Kidney (tissue), 13 donors: ENCODE measurements at regions not wholly inside any gene's neighbourhood (a gene's known extent, or its start where the extent isn't known, plus 50 kb on each side); places are given as distances from the start of the nearest gene placed in this dataset.

Source experiments
- DNase-seq, 5 donors: peaks; one replicate each; pipeline ENCODE4 v3.0.0-alpha.2; 2013 to 2020
- FAIRE-seq: peaks from 2 replicates; lab custom pipeline; 2012; peaks lifted over from hg19 to GRCh38; lab: Jason Lieb, UNC
- H3K27ac ChIP-seq, 2 donors: one replicate each; pipeline ENCODE4 v1.7.0; 2013; ENCODE audit warnings: low read depth in 2 of 2, low read length in 2 of 2, inconsistent platforms in 1 of 2
- H3K27me3 ChIP-seq: one replicate; pipeline ENCODE4 v1.7.1; 2013; ENCODE audit warnings: low read length, inconsistent platforms; ENCODE audit not compliant: control insufficient read depth, insufficient read depth
- H3K36me3 ChIP-seq, 3 donors: one replicate each; pipeline versions ENCODE4 v1.7.0 to v1.7.1; 2013; ENCODE audit warnings: low read length in 3 of 3, control low read depth in 1 of 3, inconsistent platforms in 1 of 3; ENCODE audit not compliant: insufficient read depth in 3 of 3, control insufficient read depth in 2 of 3
- H3K4me1 ChIP-seq, 3 donors: one replicate each; pipeline versions ENCODE4 v1.7.0 to v1.7.1; 2013; ENCODE audit warnings: low read length in 3 of 3, inconsistent platforms in 1 of 3, low read depth in 1 of 3; ENCODE audit not compliant: control insufficient read depth in 2 of 3, insufficient read depth in 2 of 3
- H3K4me3 ChIP-seq, 3 donors: one replicate each; pipeline versions ENCODE4 v1.7.0 to v1.8.1; 2013; ENCODE audit warnings: low read length in 3 of 3, control low read depth in 1 of 3, inconsistent platforms in 1 of 3
- H3K9ac ChIP-seq, 3 donors: one replicate each; pipeline versions ENCODE4 v1.7.0 to v1.7.1; 2013; ENCODE audit warnings: low read length in 3 of 3, control low read depth in 1 of 3, inconsistent platforms in 1 of 3
- H3K9me3 ChIP-seq, 3 donors: one replicate each; pipeline versions ENCODE4 v1.7.0 to v1.7.1; 2013; ENCODE audit warnings: low read length in 3 of 3, control low read depth in 1 of 3, inconsistent platforms in 1 of 3; ENCODE audit not compliant: control insufficient read depth in 2 of 3, insufficient read depth in 1 of 3
- CTCF ChIP-seq: IDR thresholded peaks from 3 replicates; pipeline ENCODE4 v1.5.1; 2012; ENCODE audit warnings: mild to moderate bottlenecking, moderate library complexity, borderline replicate concordance; ENCODE audit not compliant: insufficient read depth; ENCODE audit errors: extremely low read depth
- intact Hi-C: fragments of 100-400 bp; cut with DNase I; formaldehyde crosslinking; loops from one replicate; pipeline ENCODE4 v1.11.1; 2022
- donor health status: control.
- donor health status: control.
- donor health status: control.
- donor health status: control.
- donor health status: control.
- donor health status: DM: yes; HTN: yes; CAD: no.
- donor health status: Normal renal cell carcinoma (clear cell type).

DNA sequence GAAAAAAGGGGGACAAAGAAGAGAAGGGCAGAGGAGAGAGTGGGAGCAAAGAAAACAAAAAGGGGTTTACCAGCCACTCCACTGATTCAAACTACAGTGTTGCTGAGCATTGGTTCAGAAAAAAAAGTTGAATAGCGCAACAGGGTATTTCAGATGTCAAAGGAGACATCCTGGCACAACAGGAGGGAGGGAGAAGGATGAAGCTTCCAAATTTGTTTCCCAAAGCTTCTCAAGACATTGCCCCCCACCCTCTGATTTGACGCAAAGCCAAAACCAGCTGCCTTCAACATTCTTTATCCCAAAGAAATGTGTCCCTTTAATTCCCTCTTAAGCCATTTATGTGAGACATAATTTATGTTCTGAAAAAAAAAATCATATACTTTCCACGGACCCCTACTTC lies 105.5 kb upstream of the TNC start:
- TF ChIP-seq CTCF = no peak
- intact Hi-C loops = no loop called here
- H3K27me3 ChIP-seq = no peaks in the 10 kb centered on the region
- H3K36me3 ChIP-seq = no peaks in the 10 kb centered on the region
- DNase-seq = peak in 1 of 5 donors; percentile 27
- no peaks in the 10 kb centered on the region for H3K4me1 ChIP-seq
- FAIRE-seq = no peak
- no peaks in the 10 kb centered on the region for H3K9me3 ChIP-seq
- no peak overlapping the region for H3K9ac ChIP-seq
- H3K4me3 ChIP-seq = no peak overlapping the region
- H3K27ac ChIP-seq = no peak overlapping the region

GRCh38 chr9:115225459-115226116 lies 107.6 kb upstream of the TNC start:
- H3K4me1 ChIP-seq = no peaks in the 10 kb centered on the region
- no peaks in the 10 kb centered on the region for H3K36me3 ChIP-seq
- no peak overlapping the region for H3K27ac ChIP-seq
- no peak overlapping the region for H3K4me3 ChIP-seq
- no peaks in the 10 kb centered on the region for H3K9me3 ChIP-seq
- no peak for TF ChIP-seq CTCF
- intact Hi-C loops = no loop called here
- FAIRE-seq (no peak), DNase-seq (no peak)
- no peak overlapping the region for H3K9ac ChIP-seq
- H3K27me3 ChIP-seq = no peaks in the 10 kb centered on the region

DNA sequence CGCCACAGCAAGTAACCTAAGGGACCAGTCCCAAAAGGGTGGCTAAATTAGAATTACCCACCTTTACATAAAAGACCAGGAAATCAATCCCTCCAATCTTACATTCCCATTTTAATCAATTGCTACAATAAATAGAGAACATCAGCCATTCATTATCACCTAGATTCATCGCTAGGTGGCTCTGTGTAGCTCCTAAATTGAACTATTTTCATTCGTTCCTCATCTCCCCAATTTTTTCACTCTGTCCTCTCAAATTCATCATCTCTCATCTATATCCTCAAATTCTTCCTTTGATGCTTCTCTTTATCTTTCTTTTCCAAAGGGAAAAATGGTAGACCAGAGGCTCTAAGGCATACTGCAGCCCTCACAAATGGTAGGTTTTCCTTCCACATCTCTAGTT lies 108.2 kb upstream of the TNC start:
- H3K27ac ChIP-seq = no peak overlapping the region
- H3K9me3 ChIP-seq = no peaks in the 10 kb centered on the region
- no peak for TF ChIP-seq CTCF
- H3K9ac ChIP-seq = no peak overlapping the region
- DNase-seq (no peak), FAIRE-seq (no peak)
- no peak overlapping the region for H3K4me3 ChIP-seq
- intact Hi-C loops = no loop called here
- H3K36me3 ChIP-seq = no peaks in the 10 kb centered on the region
- no peaks in the 10 kb centered on the region for H3K27me3 ChIP-seq
- H3K4me1 ChIP-seq = no peaks in the 10 kb centered on the region

GRCh38 chr9:115229496-115229895 lies 111.5 kb upstream of the TNC start:
- intact Hi-C loops = no loop called here
- Histone ChIP-seq H3K4me1 (no peaks in the 10 kb centered on the region), H3K27me3 (no peaks in the 10 kb centered on the region), H3K9ac (no peak overlapping the region), H3K9me3 (no peaks in the 10 kb centered on the region), H3K36me3 (no peaks in the 10 kb centered on the region), H3K27ac (no peak overlapping the region), H3K4me3 (no peak overlapping the region)
- TF ChIP-seq CTCF = no peak
- DNase-seq (no peak), FAIRE-seq (no peak)
